Activated naive CD4-positive, alpha-beta T cell (primary cell): ENCODE measurements at regions not wholly inside any gene's neighbourhood (a gene's known extent, or its start where the extent isn't known, plus 50 kb on each side); places are given as distances from the start of the nearest gene placed in this dataset.

Source experiments
- DNase-seq, 4 experiments: peaks; one replicate each; lab custom pipeline; 2025; lab: John Stamatoyannopoulos, UW

DNA sequence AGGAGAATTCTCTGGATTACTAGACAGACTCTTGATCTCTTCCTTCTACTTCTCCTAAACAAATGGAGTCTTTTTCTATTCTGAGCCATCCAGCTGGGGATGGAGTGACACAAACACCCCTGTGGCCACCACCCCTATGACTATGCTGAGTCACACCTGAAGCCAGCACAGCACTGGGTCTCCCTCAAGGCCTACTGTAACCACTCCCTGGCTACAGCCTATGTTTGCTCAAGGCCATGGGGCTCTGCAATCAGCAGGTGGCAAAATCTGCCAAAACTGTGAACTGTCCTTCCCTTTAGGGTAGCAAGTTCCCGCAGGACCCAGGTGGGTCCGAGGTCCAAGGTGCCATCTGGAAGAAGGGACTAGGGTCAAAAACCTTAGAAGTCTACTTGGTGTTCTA, 132.3 kb downstream of the TINAG start:
- no peak for DNase-seq

DNA sequence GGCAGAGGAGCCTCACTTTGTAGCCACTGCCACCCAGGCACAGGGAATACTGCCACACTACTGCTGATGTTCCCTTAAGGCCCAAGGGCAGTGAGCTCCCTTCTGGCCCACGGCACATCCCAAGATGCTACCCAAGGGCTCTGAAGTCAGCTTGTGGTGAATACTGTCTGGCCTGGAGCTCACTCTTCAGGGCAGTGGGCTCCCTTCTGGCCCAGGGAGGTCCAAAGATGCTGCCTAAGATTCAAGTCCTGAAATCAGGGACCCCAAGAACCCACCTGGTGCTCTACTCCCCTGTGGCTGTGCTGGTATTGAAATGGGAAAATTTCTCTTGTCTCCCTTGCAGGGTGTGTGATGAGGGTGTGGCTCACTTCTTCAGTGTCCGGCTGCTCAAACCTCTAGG, 132.8 kb downstream of the TINAG start:
- DNase-seq: no peak

DNA sequence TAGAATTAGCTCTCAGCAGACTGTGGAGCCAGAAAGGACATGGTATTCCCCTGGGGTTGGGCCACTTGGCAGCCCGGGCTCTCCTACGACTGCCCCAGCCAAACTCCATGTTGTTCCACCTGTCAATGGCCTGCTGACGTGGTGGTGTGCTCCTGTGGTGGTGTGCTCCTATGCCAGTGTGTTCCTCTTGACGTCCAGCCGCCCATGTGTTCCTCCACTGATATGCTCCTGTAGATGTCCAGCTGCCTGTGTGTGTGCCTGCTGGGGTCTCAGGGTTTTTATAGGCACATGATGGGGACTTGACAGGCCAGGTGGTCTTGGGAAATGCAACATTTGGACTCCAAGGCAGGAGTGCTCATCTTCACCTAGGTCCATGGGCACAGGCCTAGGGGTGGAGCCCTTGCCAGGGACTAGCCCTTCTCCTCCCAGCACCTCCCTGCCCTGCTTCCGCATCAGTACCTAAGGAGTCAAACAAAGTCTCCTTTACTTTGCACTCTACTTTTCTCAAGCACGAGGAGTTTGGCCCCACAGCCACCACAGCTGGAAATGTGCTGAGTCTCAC, 133.5 kb downstream of the TINAG start:
- no peak for DNase-seq

DNA sequence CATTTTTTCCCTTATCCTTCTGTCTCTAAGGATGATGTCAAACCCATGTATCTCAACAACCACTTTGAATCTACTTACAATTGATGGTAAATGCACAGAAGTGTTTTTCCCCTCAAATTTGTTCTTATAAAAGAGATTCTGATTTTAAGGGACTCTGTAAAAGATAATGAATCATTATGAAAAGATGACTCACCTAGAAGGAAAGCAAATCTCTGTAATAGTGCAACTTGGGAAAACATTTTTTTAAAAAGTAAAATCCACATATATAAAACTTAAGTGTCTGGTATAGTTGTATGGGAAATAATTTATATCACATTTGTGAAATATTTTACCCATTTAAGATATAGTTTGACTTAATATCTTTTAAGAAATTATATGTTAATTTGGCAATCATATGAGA, 137.0 kb downstream of the TINAG start:
- no peak for DNase-seq

DNA sequence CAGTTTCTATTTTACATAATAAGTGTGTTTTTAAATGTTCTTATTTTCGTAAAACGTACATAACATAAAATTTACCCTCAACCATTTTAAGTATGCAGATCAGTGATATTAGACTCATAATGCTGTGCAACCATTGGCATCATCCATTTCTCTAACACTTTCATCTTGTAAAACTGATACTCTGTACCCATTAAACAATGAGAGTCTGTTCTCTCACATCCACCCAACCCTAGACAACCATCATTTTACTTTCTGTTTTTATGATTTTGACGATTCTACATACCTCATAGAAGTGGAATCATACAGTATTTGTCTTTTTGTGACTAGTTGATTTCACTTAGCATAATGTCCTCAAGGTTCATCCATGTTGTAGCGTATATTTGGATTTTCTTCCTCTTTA, 140.4 kb downstream of the TINAG start:
- no peak for DNase-seq

DNA sequence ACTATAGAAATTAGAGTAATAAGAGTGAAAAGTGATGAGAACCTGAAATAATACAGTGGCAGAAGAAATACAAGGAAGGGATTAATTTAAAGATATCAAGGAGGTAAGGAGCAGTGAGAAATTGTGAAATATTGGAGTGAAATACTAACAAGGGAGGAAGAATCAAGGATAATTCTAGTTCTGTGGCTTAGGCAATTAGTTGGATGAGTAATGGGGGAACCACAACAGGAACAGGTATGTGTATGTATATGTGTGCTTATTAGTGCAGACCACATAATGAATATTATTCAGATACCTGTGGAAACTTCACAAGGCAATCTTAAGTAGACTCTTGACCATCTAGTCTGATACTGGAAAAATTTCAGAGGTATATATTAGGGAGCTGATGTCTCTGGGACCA, 143.3 kb downstream of the TINAG start:
- DNase-seq: no peak

DNA sequence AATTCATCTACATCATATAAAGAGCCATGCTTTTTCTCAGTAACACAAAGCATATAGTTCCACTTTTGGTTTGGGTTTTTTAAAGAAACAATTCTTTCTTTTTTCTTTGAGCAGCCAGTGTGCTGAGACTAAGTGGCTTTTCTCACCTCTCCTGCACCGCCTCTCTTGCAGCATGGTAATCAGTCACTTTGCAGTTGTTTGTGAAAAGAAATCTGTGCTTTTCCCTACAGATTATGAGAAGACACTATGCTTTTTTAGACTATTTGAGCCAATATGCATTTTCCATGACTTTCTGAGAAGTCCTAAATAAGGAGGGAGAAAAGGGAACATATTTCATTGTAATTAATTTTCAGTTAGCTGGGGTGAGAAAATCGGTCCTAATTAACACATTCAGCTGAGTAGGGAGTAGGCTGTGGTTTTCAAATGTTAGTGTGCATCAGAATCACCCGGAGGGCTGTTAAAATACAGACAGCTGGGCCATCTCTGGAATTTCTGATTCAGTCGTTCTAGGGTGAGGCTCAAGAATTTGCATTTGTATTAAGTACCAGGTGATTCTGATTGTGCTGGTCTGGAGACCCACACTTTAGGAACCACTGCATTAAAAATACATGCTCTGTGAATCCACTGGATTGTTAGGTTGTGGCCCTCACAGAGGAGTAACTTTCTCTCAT, 155.2 kb downstream of the TINAG start:
- no peak for DNase-seq

DNA sequence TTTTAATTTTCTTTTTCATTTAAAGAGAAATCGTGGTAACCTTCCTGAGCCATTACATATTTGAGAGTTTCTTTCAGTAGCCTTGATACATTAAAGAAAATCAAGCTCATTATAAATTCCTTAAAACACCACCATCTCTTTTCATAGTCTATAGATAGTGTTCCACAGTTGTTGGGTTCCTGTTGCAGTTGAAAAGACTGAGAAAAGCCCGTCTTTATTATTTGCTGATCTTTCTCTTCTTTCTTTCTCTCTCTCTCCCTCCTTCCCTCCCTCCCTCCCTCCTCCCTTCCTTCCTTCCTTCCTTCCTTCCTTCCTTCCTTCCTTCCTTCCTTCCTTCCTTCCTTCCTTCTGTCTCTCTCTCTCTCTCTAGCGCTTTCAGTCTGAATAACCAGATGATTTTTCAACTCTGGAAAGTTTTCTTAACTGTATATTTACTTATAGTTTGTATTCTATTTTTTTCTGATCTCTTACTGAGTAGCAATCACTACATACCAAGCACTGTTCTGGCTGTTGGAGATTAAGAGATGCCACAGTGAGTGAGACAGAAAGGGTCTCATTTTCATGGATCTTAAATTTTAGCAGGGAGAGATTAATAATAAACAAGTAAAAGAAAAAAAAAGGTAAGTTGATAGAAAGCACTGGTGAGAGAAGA, 157.5 kb downstream of the TINAG start:
- no peak for DNase-seq

DNA sequence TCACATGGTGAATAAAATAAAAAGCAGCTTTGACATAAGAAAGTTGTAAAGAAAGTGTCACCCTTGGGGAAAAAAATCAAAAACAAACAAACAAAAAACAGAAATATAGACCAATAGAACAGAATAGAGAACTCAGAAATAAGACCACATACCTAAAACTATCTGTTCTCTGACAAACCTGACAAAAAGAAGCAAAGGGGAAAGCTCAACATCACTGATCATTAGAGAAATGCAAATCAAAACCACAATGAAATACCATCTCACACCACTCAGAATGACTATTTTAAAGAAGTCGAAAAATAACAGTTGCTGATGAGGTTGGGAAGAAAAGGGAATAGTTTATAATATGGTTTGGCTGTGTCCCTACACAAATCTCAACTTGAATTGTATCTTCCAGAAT, 159.1 kb downstream of the TINAG start:
- DNase-seq: no peak

DNA sequence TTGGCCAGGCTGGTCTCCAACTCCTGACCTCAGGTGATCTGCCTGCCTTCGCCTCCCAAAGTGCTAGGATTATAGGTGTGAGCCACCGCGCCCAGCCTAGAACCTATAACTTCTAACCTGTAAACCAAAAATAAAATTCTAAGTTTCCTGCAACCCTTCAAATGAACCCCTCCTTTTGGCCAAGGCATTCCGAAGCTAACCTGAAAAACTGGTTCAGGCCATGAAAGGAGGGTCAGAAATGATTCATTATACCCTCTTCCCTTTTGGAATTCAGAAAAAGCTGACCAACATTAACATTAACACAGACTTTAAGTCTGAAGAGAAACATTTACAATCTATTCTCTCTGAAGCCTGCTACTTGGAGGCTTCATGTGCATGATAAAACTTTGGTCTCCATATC, 165.1 kb downstream of the TINAG start:
- DNase-seq: no peak

DNA sequence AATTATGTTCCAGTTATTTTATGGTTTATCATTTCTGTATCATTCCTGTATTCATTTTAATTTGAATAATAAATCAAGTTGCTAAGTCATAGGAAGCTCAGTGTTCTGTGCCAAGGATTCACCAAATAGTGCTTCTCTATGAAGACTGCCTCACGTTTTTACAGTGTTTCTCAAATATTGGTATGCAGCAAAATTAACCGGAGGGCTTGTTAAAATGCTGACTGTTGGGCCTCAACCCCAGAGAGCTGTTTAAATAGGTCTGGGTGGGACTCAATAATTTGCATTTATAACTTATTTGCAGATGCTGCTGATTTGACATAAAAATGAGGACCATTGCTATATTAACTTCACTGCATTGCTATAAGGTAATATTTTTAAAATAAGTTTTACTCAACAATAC, 166.7 kb downstream of the TINAG start:
- DNase-seq: no peak

DNA sequence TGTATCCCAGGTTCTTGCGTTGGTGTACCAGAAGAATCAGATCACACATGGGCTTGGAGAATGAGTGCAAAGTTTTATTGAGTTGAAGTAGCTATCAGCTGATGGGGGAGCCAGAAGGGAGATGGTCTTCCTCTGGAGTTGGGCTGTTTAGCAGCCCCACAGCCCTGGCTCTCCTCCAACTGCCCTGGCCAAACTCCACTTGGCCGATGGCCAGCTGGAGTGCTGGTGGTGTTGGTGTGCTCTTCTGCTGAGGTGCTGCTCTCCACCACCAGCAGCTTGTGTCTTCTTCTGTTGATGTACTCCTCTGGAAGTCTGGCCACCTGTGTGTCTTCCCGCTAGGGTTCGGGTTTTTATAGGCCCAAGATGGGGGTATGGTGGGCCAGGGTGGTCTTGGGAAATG, 172.8 kb downstream of the TINAG start:
- no peak for DNase-seq

DNA sequence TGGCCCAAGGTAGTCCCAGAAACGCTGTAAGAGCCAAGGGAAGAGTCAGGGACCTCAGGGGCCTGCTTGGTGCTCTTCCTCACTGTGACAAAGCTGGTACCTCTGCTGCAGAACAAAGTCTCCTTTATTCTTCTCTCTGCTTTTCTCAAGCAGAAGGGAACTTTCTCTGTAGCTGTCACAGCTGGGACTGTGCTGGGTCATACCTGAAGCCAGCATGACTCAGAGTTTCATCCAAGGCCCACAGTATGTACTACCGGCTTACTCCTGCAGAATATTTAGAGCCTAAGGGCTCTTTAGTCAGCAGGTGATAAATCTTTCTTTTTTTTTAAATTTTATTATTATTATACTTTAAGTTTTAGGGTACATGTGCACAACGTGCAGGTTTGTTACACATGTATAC, 183.2 kb downstream of the TINAG start:
- no peak for DNase-seq

DNA sequence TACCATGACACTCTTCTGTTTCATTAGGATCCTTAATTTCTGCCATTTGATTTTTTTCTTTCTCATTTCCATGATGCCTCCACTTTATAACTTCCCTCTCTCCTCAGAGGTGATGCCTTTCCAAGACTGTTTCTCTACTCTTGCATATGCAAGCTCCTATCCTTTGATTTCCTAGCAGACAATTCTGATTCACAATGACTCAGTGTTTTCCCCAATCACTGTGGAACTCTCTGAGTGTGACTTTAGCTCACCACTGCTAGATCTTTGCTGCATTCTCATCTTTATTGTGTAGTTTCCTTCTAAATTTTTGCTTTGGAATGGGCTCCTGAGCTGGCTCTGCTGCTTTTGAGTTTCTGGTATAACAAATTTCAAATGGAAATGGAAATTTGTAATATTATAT, 184.9 kb downstream of the TINAG start:
- DNase-seq: no peak

DNA sequence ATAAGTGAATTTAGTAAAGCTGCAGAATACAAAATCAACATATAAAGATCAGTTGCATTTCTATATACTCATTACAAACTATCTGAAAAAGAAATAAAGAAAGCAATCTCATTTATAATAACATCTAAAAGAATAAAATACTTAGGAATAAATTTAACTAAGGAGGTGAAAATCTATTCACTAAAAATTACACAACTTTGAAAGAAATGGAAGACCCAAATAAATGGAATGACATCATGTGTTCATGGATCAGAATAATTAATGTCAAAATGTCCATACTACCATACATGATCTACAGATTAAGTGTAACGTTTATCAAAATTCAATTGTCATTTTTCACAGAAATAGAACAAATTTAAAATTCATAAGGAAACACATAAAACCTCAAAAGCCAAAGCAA, 194.9 kb downstream of the TINAG start:
- DNase-seq: no peak

DNA sequence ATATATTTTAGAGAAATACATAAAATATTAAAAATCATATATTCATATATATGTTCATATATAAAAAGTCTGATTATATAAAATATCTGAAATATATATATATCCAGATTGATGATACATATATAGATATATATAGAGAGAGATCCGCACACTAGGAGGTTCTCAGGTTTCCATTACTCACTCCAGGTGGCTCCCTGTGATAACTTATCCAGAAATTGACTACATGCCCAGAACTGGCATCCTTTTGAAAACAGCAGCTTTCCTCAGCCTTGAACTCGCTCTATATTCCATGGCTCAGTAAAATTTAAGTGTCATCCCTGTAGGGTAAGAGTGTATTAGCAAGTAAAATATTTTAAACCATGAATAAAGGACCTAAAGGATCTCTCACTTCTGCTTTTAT, 206.8 kb downstream of the TINAG start:
- DNase-seq: no peak

DNA sequence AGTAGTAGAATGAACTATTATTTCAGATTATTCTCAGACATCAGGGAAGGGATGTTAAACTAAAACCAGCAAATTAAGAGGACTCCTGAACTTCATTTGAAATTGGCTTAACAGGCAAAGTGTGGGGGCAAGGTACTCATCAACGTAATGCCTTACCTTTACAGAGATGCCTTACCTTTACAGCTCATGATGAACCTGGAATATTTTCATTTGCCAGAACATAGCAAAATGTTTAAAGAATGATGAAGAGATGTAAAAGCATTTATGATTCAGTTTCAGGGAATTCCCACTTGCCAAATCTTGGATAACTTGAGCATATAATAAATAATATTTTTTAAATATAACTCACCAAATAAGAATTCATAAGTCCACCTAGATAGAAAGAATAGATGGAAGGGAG, 207.5 kb downstream of the TINAG start:
- no peak for DNase-seq

DNA sequence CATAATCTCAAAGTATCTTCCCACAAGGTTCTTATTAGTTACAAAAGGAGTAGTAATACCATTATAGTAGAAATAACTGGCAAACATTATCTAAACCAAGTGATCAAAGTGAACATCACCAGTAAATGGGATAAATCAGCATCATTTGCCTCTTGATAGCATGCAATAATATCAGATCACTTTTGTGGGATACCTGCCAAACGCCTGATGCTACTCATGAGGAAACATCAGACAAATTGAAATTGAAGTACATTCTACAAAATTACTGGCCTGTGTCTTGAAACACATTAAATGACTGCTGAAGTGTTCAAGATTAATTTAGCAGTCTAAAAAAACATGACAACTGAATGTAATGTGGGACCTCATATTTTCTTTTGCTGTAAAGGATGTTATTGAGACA, 208.1 kb downstream of the TINAG start:
- DNase-seq: no peak

DNA sequence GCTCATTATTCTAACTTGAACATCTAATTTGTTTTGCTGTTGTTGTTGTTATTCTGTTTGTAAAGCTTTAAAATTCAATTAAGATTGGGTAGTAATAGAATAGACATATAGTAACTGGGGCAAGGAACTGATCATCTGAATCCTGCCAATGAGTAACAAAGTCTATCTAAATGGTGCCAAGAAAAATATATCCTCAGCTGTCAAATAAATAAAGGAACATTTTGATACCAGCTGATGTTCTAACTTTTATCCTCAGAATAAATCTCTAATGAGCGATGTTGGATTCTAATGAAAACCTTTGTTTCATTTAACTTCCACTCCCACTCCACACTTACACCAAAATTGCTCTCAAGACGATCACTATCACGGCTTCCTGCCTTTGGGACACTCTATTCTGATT, 210.9 kb downstream of the TINAG start:
- DNase-seq: no peak

DNA sequence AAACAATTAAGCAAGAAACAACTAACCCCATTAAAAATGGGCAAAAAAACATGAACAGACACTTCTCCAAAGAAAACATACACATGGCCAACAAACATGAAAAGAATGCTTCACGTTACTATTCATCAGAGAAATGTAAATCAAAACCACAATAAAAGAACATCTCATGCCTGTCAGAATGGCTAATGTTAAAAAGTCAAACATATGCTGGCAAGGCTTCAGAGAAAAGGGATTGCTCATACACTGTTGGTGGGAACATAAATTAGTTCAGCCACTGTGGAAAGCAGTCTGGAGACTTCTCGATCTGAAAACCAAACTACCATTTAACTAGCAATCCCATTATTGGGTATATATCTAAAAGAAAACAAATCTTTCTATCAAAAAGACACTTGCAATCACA, 217.5 kb downstream of the TINAG start:
- DNase-seq: no peak

DNA sequence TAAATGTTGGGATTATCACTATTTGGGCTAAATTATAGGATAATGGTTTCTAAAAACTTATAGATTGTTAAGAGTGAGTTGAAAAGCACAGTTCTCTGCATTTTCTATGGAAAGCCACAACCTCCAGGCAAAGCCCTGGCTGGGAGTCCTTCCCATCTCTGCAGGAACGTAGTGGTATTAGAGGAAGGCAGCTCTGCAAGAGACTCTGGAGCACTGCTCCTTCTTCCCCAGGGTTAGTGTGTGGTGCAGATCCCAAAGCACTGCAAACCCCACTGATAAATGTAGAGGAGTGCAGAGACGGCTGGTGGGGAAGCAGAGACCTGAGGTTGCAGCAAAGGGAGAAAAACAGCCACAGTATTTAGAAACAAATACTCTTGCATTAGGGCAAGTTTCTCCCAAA, 225.3 kb downstream of the TINAG start:
- no peak for DNase-seq

DNA sequence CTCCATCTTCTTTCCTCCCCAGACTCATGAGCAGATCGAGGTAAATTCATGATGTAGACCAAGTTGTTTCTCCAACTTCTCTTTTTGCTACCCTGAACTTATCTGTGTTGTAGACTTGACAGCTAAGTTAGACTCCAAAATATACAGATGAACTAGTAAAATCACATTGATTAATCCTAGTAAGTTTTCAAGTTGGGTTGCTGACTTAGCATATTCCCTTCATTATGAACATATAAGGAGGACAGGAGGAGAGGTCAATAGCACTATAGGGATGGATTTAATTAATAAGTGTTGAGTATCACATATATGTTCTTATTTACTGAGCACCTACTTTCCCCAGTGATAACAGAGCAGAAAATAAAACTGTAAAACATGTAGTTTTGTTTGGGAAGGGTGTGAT, 227.3 kb downstream of the TINAG start:
- DNase-seq: no peak

DNA sequence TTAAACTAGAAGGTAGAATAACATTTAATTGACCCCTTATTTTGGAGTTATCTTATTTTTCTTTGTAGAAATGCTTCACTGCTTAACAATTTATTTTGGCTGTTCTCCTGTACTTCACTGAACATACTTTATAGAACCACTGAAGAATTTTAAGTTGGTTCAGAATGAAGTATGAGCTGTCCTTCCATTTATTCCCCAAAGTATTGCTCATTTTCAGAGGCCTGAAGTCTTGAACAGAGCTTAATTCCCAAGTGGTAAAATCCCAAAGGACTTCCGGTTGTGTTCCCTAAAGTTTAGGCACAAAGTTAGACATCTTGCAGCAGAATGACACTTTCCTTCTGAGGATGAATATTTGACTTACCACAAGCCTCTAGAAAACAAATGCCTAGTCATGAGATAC, 233.3 kb downstream of the TINAG start:
- DNase-seq: no peak

DNA sequence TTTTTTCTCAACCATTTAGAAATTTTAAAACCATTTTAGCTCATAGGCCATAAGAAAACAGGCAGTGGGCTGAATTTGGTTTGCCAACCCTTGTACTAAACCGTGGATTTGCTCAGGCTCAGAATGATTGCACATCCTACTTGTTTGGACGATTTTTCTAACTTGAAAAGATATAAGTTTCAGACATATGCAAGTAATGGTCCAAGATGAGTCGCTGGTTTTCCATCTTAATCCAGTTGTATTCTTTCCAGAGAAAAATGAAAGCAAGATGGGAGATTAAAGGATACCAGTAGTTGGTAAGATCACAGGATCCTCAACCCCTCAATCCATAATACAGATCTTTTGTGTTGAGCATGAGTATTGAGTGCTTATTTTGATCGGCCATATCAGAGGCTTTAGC, 250.9 kb downstream of the TINAG start:
- DNase-seq: no peak
